ENCODE measurements at regions not wholly inside any gene's neighbourhood (a gene's known extent, or its start where the extent isn't known, plus 50 kb on each side); places are given as distances from the start of the nearest gene placed in this dataset.

DNA sequence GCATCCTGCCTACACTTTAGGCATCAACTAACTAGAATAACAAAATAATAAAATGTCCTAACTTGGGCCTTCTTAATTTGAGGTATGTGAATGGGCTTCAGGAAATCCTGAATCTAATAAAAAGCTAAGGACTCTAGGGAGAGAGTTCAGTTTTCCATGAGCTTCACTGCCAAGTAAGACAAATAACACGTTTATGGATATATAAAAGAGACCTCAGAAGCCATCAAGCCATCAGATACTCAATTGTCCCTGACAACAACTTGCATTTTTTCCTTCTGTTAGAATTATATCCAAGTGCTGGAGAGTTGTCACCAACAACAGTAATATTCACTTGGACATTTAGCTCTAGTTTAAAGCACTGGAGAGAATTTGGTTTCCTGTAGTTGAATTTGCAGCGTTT is 102.4 kb upstream of the IGSF10 start:
- H3K27ac Mint-ChIP-seq (ENCODE audit: unreplicated experiment), result no peak overlapping the region
- H3K4me3 Mint-ChIP-seq (ENCODE audit: unreplicated experiment), result no peak overlapping the region
- no peaks in the 10 kb centered on the region for H3K36me3 Mint-ChIP-seq (ENCODE audit: low read depth)
- TF ChIP-seq, protein P1, sequence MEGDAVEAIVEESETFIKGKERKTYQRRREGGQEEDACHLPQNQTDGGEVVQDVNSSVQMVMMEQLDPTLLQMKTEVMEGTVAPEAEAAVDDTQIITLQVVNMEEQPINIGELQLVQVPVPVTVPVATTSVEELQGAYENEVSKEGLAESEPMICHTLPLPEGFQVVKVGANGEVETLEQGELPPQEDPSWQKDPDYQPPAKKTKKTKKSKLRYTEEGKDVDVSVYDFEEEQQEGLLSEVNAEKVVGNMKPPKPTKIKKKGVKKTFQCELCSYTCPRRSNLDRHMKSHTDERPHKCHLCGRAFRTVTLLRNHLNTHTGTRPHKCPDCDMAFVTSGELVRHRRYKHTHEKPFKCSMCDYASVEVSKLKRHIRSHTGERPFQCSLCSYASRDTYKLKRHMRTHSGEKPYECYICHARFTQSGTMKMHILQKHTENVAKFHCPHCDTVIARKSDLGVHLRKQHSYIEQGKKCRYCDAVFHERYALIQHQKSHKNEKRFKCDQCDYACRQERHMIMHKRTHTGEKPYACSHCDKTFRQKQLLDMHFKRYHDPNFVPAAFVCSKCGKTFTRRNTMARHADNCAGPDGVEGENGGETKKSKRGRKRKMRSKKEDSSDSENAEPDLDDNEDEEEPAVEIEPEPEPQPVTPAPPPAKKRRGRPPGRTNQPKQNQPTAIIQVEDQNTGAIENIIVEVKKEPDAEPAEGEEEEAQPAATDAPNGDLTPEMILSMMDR (IDR thresholded peaks at IDR 0.05), result no peak
- no peak for DNase-seq (ENCODE audit: low spot score)
- peaks cover 10% of the 10 kb centered on the region for H3K4me1 Mint-ChIP-seq (ENCODE audit: low read depth)
- no peaks in the 10 kb centered on the region for H3K9me3 Mint-ChIP-seq (ENCODE audit: low read depth)
- no peaks in the 10 kb centered on the region for H3K27me3 Mint-ChIP-seq (ENCODE audit: low read depth)

DNA sequence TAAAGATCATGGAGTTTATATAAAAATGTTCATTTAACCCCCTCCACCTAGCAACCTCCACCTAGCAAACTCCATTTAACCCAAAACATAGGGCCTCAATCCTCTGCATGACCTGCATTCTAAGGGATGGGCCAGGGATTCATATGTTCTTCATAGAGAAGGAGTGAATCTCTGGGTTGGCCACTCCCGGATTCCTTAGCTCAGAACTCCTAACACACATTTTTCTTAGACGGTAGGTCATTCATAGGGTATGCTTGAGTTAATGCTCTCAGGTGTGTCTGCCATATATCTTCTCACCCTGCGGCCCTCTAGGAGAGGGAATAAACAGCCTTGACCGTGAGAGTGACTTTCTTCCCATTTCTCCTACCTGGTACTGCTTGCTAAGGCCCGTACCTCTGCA is 102.0 kb upstream of the IGSF10 start:
- Mint-ChIP-seq H3K36me3 (ENCODE audit: low read depth) (no peaks in the 10 kb centered on the region), H3K4me3 (ENCODE audit: unreplicated experiment) (no peak overlapping the region), H3K4me1 (ENCODE audit: low read depth) (peaks cover 10% of the 10 kb centered on the region), H3K9me3 (ENCODE audit: low read depth) (no peaks in the 10 kb centered on the region), H3K27ac (ENCODE audit: unreplicated experiment) (no peak overlapping the region), H3K27me3 (ENCODE audit: low read depth) (no peaks in the 10 kb centered on the region)
- DNase-seq (ENCODE audit: low spot score), result no peak
- TF ChIP-seq, protein P1 (IDR thresholded peaks at IDR 0.05), result no peak

DNA sequence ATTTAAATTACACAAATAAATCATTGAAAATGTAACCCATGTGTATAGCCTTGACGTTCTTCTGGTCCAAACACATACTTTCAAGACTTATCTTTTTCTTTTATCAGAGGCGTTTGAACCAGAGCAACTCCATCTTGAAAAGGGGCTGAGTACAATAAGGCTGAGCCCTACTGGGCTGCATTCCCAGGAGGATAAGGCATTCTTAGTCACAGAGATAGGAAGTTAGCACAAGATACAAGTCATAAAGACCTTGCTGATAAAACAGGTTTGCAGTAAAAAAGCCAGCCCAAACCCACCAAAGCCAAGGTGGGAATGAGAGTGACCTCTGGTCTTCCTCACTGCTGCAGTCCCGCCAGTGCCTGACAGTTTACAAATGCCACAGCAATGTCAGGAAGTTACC is 101.0 kb upstream of the IGSF10 start:
- Mint-ChIP-seq H3K27ac (ENCODE audit: unreplicated experiment) (no peak overlapping the region), H3K4me3 (ENCODE audit: unreplicated experiment) (no peak overlapping the region), H3K4me1 (ENCODE audit: low read depth) (peaks cover 10% of the 10 kb centered on the region), H3K9me3 (ENCODE audit: low read depth) (no peaks in the 10 kb centered on the region), H3K27me3 (ENCODE audit: low read depth) (no peaks in the 10 kb centered on the region), H3K36me3 (ENCODE audit: low read depth) (no peaks in the 10 kb centered on the region)
- no peak for DNase-seq (ENCODE audit: low spot score)
- TF ChIP-seq, protein P1 (IDR thresholded peaks at IDR 0.05), result no peak

DNA sequence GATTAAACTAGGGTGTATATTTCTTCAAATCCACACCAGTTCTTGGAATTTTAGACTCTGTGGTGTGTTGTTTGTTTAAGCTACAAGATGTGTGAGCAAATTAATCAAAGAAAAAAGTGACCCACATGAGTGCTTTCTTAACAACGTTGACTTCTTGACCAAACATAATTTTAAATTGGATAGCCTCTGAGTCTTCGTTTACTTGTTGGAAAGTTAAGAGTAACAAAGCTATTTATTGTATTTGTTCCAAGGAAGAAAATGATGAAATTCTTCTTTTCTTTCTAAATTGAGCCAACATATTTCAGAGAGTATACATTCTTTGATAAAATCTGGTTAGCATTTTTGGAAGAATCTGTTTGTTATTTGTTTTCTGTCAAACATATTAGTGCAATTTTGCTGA is 99.9 kb upstream of the IGSF10 start:
- Mint-ChIP-seq H3K27me3 (ENCODE audit: low read depth) (no peaks in the 10 kb centered on the region), H3K4me1 (ENCODE audit: low read depth) (peaks cover 17% of the 10 kb centered on the region), H3K36me3 (ENCODE audit: low read depth) (no peaks in the 10 kb centered on the region), H3K9me3 (ENCODE audit: low read depth) (no peaks in the 10 kb centered on the region), H3K27ac (ENCODE audit: unreplicated experiment) (no peak overlapping the region), H3K4me3 (ENCODE audit: unreplicated experiment) (no peak overlapping the region)
- TF ChIP-seq, protein P1 (IDR thresholded peaks at IDR 0.05), result no peak
- no peak for DNase-seq (ENCODE audit: low spot score)

DNA sequence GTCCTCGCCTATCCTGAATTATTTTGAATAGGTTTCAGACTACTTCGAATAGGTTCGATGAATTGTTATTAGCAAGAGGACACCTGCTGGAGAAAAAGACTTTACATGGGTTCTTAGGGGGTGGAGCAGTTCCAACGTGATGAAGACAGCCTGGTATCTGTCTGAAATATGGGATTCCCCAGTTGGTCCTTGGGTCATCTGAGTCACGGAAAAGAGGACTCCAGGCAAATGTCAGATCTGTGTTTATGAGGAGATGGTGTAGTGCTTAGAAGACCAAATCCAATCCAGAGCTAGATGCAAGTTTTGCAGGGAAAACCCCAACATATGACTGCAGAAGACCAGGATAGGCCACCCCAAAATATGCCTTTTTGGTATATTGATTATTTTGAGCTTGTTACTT is 98.9 kb upstream of the IGSF10 start:
- Mint-ChIP-seq H3K36me3 (ENCODE audit: low read depth) (no peaks in the 10 kb centered on the region), H3K4me3 (ENCODE audit: unreplicated experiment) (no peak overlapping the region), H3K27ac (ENCODE audit: unreplicated experiment) (no peak overlapping the region), H3K9me3 (ENCODE audit: low read depth) (no peaks in the 10 kb centered on the region), H3K4me1 (ENCODE audit: low read depth) (peaks cover 17% of the 10 kb centered on the region), H3K27me3 (ENCODE audit: low read depth) (no peaks in the 10 kb centered on the region)
- TF ChIP-seq, protein P1 (IDR thresholded peaks at IDR 0.05), result no peak
- no peak for DNase-seq (ENCODE audit: low spot score)
